H1 (cell line): ENCODE measurements at regions not wholly inside any gene's neighbourhood (a gene's known extent, or its start where the extent isn't known, plus 50 kb on each side); places are given as distances from the start of the nearest gene placed in this dataset.

Experiments
- CTCF ChIA-PET: fragments of 300-600 bp; sonication (Branson Sonifier 250); formaldehyde crosslinking; loops from one replicate; lab custom pipeline; 2021; ENCODE audit not compliant: partially characterized antibody; lab: Charles Lee
- POLR2A ChIA-PET: fragments of 300-600 bp; sonication (Branson Sonifier 250); formaldehyde crosslinking; loops from one replicate; lab custom pipeline; 2021; ENCODE audit warnings: inconsistent platforms; ENCODE audit not compliant: partially characterized antibody; lab: Charles Lee
- DNase-seq, 2 experiments: peaks; one replicate each; pipeline versions ENCODE4 v3.0.0 to v3.0.0-alpha.2; 2010 to 2022; ENCODE audit warnings: low spot score in 2 of 2, low read depth in 1 of 2, mixed read lengths in 1 of 2
- FAIRE-seq: peaks from 2 replicates; lab custom pipeline; 2011; peaks lifted over from hg19 to GRCh38; lab: Jason Lieb, UNC
- H2AFZ ChIP-seq: 2 replicates; pipeline ENCODE4 v1.8.1; 2012; ENCODE audit warnings: low read length, inconsistent platforms
- H2AK5ac ChIP-seq: 2 replicates; pipeline ENCODE4 v1.6.1; 2013; ENCODE audit warnings: low read depth, low read length
- H2BK120ac ChIP-seq: replicated peaks from 2 replicates; pipeline ENCODE3; 2013; ENCODE audit warnings: low read depth, low read length, inconsistent platforms
- H2BK12ac ChIP-seq: 2 replicates; pipeline ENCODE4 v1.6.1; 2013; ENCODE audit warnings: low read depth, low read length
- H2BK15ac ChIP-seq: 2 replicates; pipeline ENCODE4 v1.6.1; 2013; ENCODE audit warnings: low read length
- H2BK20ac ChIP-seq: 2 replicates; pipeline ENCODE4 v1.6.1; 2013; ENCODE audit warnings: low read length
- H2BK5ac ChIP-seq: 2 replicates; pipeline ENCODE4 v1.6.1; 2013; ENCODE audit warnings: low read depth, low read length
- H3K14ac ChIP-seq: 2 replicates; pipeline ENCODE4 v1.6.1; 2013; ENCODE audit warnings: inconsistent platforms; ENCODE audit not compliant: insufficient read length
- H3K18ac ChIP-seq: 2 replicates; pipeline ENCODE4 v1.6.1; 2013; ENCODE audit warnings: low read length; ENCODE audit errors: extremely low read depth
- H3K23ac ChIP-seq: 2 replicates; pipeline ENCODE4 v1.6.1; 2013; ENCODE audit warnings: inconsistent platforms; ENCODE audit not compliant: insufficient read length
- H3K23me2 ChIP-seq: 2 replicates; pipeline ENCODE4 v1.6.1; 2013; ENCODE audit warnings: low read depth, low read length
- H3K27ac ChIP-seq: 2 replicates; pipeline ENCODE4 v1.6.1; 2011; ENCODE audit warnings: low read depth, low read length, inconsistent platforms
- H3K27me3 ChIP-seq, 4 experiments: replicated peaks in 1 of 4; 1 replicate in 1 of 4; 2 replicates in 3 of 4; pipeline versions ENCODE4 v1.6.1 to v1.8.1; 2011 to 2013; ENCODE audit warnings: low read length in 3 of 4, mild to moderate bottlenecking in 3 of 4, inconsistent platforms in 2 of 4, mixed read lengths in 2 of 4, moderate library complexity in 1 of 4; ENCODE audit not compliant: control insufficient read depth in 3 of 4, insufficient read depth in 3 of 4; ENCODE audit errors: extremely low read depth in 1 of 4
- H3K36me3 ChIP-seq, 4 experiments: 2 replicates each; pipeline versions ENCODE4 v1.6.1 to v1.8.1; 2011 to 2013; ENCODE audit warnings: mild to moderate bottlenecking in 4 of 4, low read length in 3 of 4, moderate library complexity in 2 of 4, control low read depth in 1 of 4, inconsistent platforms in 1 of 4; ENCODE audit not compliant: insufficient read depth in 4 of 4, control insufficient read depth in 2 of 4
- H3K4ac ChIP-seq: replicated peaks from 2 replicates; pipeline ENCODE3; 2013; ENCODE audit warnings: low read length, low read depth, mixed read lengths, inconsistent platforms; ENCODE audit not compliant: insufficient read length
- H3K4me1 ChIP-seq, 4 experiments: replicated peaks in 1 of 4; 1 replicate in 1 of 4; 2 replicates in 3 of 4; pipeline versions ENCODE4 v1.6.1 to v1.8.1; 2011 to 2013; ENCODE audit warnings: low read length in 3 of 4, inconsistent platforms in 2 of 4, mixed read lengths in 1 of 4; ENCODE audit not compliant: insufficient read depth in 4 of 4, control insufficient read depth in 3 of 4
- H3K4me2 ChIP-seq, 2 experiments: 2 replicates each; pipeline versions ENCODE4 v1.6.1 to v1.8.1; 2011 to 2013; ENCODE audit warnings: low read depth in 2 of 2, low read length in 2 of 2, control low read depth in 1 of 2, inconsistent platforms in 1 of 2, mild to moderate bottlenecking in 1 of 2; ENCODE audit not compliant: insufficient read depth in 1 of 2
- H3K4me3 ChIP-seq, 4 experiments: fragments of 200-600, 300-600 bp in 1 of 4; sonication (generic), shearing (Covaris generic), sonication (Bioruptor Twin) in 1 of 4; 2 replicates each; pipeline versions ENCODE4 v1.5.1 to v1.8.1; 2011 to 2016; ENCODE audit warnings: low read length in 4 of 4, low read depth in 3 of 4, control low read depth in 2 of 4, inconsistent platforms in 2 of 4, mild to moderate bottlenecking in 2 of 4, mixed read lengths in 1 of 4, moderate library complexity in 1 of 4; ENCODE audit not compliant: insufficient read depth in 2 of 4; ENCODE audit errors: extremely low read depth in 1 of 4
- H3K56ac ChIP-seq: replicated peaks from 2 replicates; pipeline ENCODE3; 2013; ENCODE audit warnings: low read depth, mild to moderate bottlenecking, mixed read lengths, low read length, inconsistent platforms; ENCODE audit not compliant: insufficient read length
- H3K79me1 ChIP-seq: 2 replicates; pipeline ENCODE4 v1.6.1; 2013; ENCODE audit warnings: low read depth, low read length, control low read depth
- H3K79me2 ChIP-seq, 2 experiments: 2 replicates each; pipeline versions ENCODE4 v1.6.1 to v1.8.1; 2012 to 2013; ENCODE audit warnings: low read length in 2 of 2, mild to moderate bottlenecking in 2 of 2, inconsistent platforms in 1 of 2; ENCODE audit not compliant: insufficient read depth in 2 of 2, control insufficient read depth in 1 of 2
- H3K9ac ChIP-seq, 4 experiments: replicated peaks in 1 of 4; 1 replicate in 1 of 4; 2 replicates in 3 of 4; pipeline versions ENCODE4 v1.6.1 to v1.8.1; 2011 to 2013; ENCODE audit warnings: low read depth in 3 of 4, low read length in 3 of 4, control low read depth in 2 of 4, mild to moderate bottlenecking in 2 of 4, moderate library complexity in 2 of 4, inconsistent platforms in 1 of 4; ENCODE audit errors: extremely low read depth in 1 of 4
- H3K9me3 ChIP-seq, 2 experiments: 2 replicates each; pipeline versions ENCODE4 v1.6.1 to v1.8.1; 2012 to 2013; ENCODE audit warnings: mild to moderate bottlenecking in 2 of 2, moderate library complexity in 2 of 2, control low read depth in 1 of 2, inconsistent platforms in 1 of 2, low read depth in 1 of 2, low read length in 1 of 2, mixed read lengths in 1 of 2; ENCODE audit not compliant: insufficient read depth in 2 of 2
- H4K20me1 ChIP-seq, 2 experiments: replicated peaks in 1 of 2; 2 replicates each; pipeline versions ENCODE3 to v1.8.1; 2011 to 2013; ENCODE audit warnings: inconsistent platforms in 2 of 2, low read length in 2 of 2, mild to moderate bottlenecking in 1 of 2; ENCODE audit not compliant: insufficient read depth in 2 of 2, control insufficient read depth in 1 of 2
- H4K5ac ChIP-seq: 2 replicates; pipeline ENCODE4 v1.6.1; 2013; ENCODE audit warnings: low read length, low read depth, mixed read lengths, inconsistent platforms; ENCODE audit not compliant: insufficient read length
- H4K8ac ChIP-seq: 2 replicates; pipeline ENCODE4 v1.8.0; 2013; ENCODE audit warnings: mild to moderate bottlenecking, moderate library complexity, low read length, inconsistent platforms; ENCODE audit not compliant: insufficient read depth; ENCODE audit errors: extremely low read depth
- H4K91ac ChIP-seq: replicated peaks from 2 replicates; pipeline ENCODE3; 2013; ENCODE audit warnings: low read length, mixed read lengths, inconsistent platforms; ENCODE audit not compliant: insufficient read length
- CHD1 ChIP-seq: IDR thresholded peaks from 2 replicates; pipeline ENCODE4 v1.6.1; 2012; ENCODE audit warnings: low read depth, low read length, improper control_type of control experiment
- GABPA ChIP-seq: IDR thresholded peaks from 2 replicates; pipeline ENCODE4 v1.6.1; 2011; ENCODE audit warnings: mild to moderate bottlenecking, low read length, moderate library complexity, borderline replicate concordance; ENCODE audit not compliant: insufficient read depth
- HDAC2 ChIP-seq, 2 experiments: fragments of 300-600 bp in 1 of 2; sonication (generic) in 1 of 2; IDR thresholded peaks; 2 replicates each; pipeline ENCODE4 v1.6.1; 2011 to 2012; ENCODE audit warnings: low read depth in 2 of 2, low read length in 2 of 2, mild to moderate bottlenecking in 2 of 2, moderate library complexity in 2 of 2, borderline replicate concordance in 1 of 2, inconsistent platforms in 1 of 2
- MAX ChIP-seq: IDR thresholded peaks from 2 replicates; pipeline ENCODE4 v1.6.1; 2012; ENCODE audit warnings: inconsistent platforms
- NRF1 ChIP-seq: IDR thresholded peaks from 2 replicates; pipeline ENCODE4 v1.6.1; 2011; ENCODE audit warnings: mild to moderate bottlenecking, low read depth, low read length, improper control_type of control experiment
- POLR2A ChIP-seq, 2 experiments: IDR thresholded peaks; 1 replicate in 1 of 2; 2 replicates in 1 of 2; pipeline ENCODE4 v1.6.1; 2011; ENCODE audit warnings: low read depth in 2 of 2, low read length in 2 of 2, mild to moderate bottlenecking in 2 of 2; ENCODE audit errors: control extremely low read depth in 1 of 2
- POLR2AphosphoS5 ChIP-seq: IDR thresholded peaks from 2 replicates; pipeline ENCODE4 v1.6.1; 2011; ENCODE audit warnings: low read depth, low read length
- RFX5 ChIP-seq: IDR thresholded peaks from 2 replicates; pipeline ENCODE4 v1.6.1; 2011; ENCODE audit warnings: low read depth, low read length, improper control_type of control experiment, borderline replicate concordance
- SAP30 ChIP-seq: fragments of 300-600 bp; sonication (generic); IDR thresholded peaks from 2 replicates; pipeline ENCODE4 v1.7.1; 2012; ENCODE audit warnings: low read length, moderate library complexity, mild to moderate bottlenecking, inconsistent platforms; ENCODE audit not compliant: insufficient read depth, insufficient replicate concordance
- SUZ12 ChIP-seq: fragments of 200-600 bp; sonication (generic); IDR thresholded peaks from 2 replicates; pipeline ENCODE4 v1.6.1; 2012; ENCODE audit warnings: mild to moderate bottlenecking, inconsistent platforms, low read length, moderate library complexity, mixed read lengths
- TAF7 ChIP-seq: optimal IDR thresholded peaks from 2 replicates; pipeline ENCODE3; 2011; ENCODE audit warnings: low read depth, mild to moderate bottlenecking, inconsistent platforms, low read length, moderate library complexity, borderline replicate concordance
- USF2 ChIP-seq: IDR thresholded peaks from 2 replicates; pipeline ENCODE4 v1.6.1; 2011; ENCODE audit warnings: low read length, improper control_type of control experiment
- YY1 ChIP-seq: IDR thresholded peaks from 2 replicates; pipeline ENCODE4 v1.6.1; 2011; ENCODE audit warnings: low read depth, mild to moderate bottlenecking, low read length
- ZNF274 ChIP-seq: IDR thresholded peaks from 2 replicates; pipeline ENCODE4 v1.7.0; 2012; ENCODE audit warnings: low read length, borderline replicate concordance; ENCODE audit errors: extremely low read depth
- WGBS, 2 experiments: shearing (Covaris generic) in 1 of 2; methylation state at CpG; one replicate each; pipeline versions ENCODE4 v1.1.6 to v1.1.7; 2013 to 2015; ENCODE audit warnings: low lambda C conversion rate in 2 of 2, mixed read lengths in 2 of 2, inconsistent platforms in 1 of 2, low coverage in 1 of 2, missing lambda C conversion rate in 1 of 2; ENCODE audit not compliant: insufficient replicate concordance in 2 of 2, insufficient coverage in 1 of 2, insufficient read length in 1 of 2; ENCODE audit errors: extremely low coverage in 1 of 2, missing lambda C conversion rate in 1 of 2; 5-methylcytosine and 5-hydroxymethylcytosine counted together

GRCh38 chr2:212931271-212931670, 220.1 kb downstream of the IKZF2 start:
- 96% methylated on average over 5 of the region's 5 CpGs; no CpG with 5 or more reads in 1 of the 2 experiments for WGBS, 2 experiments
- H3K14ac ChIP-seq: no peak overlapping the region
- no peaks in the 10 kb centered on the region for H3K36me3 ChIP-seq
- no peak overlapping the region for H2BK12ac ChIP-seq
- no peaks in the 10 kb centered on the region for H3K4me1 ChIP-seq
- no peaks in the 10 kb centered on the region for H3K79me2 ChIP-seq
- H2BK15ac ChIP-seq: no peak overlapping the region
- H3K18ac ChIP-seq: no peak overlapping the region
- no peak overlapping the region for H3K27ac ChIP-seq
- no peak overlapping the region for H3K56ac ChIP-seq
- CTCF ChIA-PET: interaction anchor here (1.6 kb wide), 1 partner anchor 12 kb away, joined by 3 read pairs; no protein-coding TSS in a partner anchor
- no peaks in the 10 kb centered on the region for H3K79me1 ChIP-seq
- no peak overlapping the region for H3K4ac ChIP-seq
- H3K27me3 ChIP-seq: no peaks in the 10 kb centered on the region
- no peak overlapping the region for H3K9ac ChIP-seq
- no peak overlapping the region for H2AK5ac ChIP-seq
- H4K91ac ChIP-seq: no peak overlapping the region
- no peak overlapping the region for H2AFZ ChIP-seq
- no peak overlapping the region for H2BK120ac ChIP-seq
- no peak overlapping the region for H4K5ac ChIP-seq
- DNase-seq (no peak), FAIRE-seq (no peak)
- no peak overlapping the region for H2BK5ac ChIP-seq
- H3K23ac ChIP-seq: no peak overlapping the region
- H3K4me2 ChIP-seq: no peak overlapping the region
- H4K8ac ChIP-seq: no peak overlapping the region
- H3K4me3 ChIP-seq: no peak overlapping the region
- POLR2A ChIA-PET: no interaction called here
- no peaks in the 10 kb centered on the region for H3K23me2 ChIP-seq
- H2BK20ac ChIP-seq: no peak overlapping the region
- no peaks in the 10 kb centered on the region for H4K20me1 ChIP-seq
- H3K9me3 ChIP-seq: no peaks in the 10 kb centered on the region
- TF ChIP-seq POLR2A (IDR thresholded peaks at IDR 0.05; ENCODE audit: control extremely low read depth in 1 of 2, low read depth in 2 of 2, low read length in 2 of 2): no peak
- TF ChIP-seq HDAC2 (IDR thresholded peaks at IDR 0.05; ENCODE audit: borderline replicate concordance in 1 of 2, low read depth in 2 of 2, low read length in 2 of 2): no peak
- no peak for TF ChIP-seq YY1
- TF ChIP-seq TAF7: no peak
- no peak for TF ChIP-seq ZNF274
- TF ChIP-seq POLR2AphosphoS5: no peak
- TF ChIP-seq SAP30: no peak
- TF ChIP-seq MAX: no peak
- no peak for TF ChIP-seq USF2
- no peak for TF ChIP-seq SUZ12
- TF ChIP-seq CHD1: no peak
- TF ChIP-seq RFX5: no peak
- TF ChIP-seq GABPA: no peak
- TF ChIP-seq NRF1: no peak
